Fibroblast of mammary gland (primary cell): ENCODE measurements at regions not wholly inside any gene's neighbourhood (a gene's known extent, or its start where the extent isn't known, plus 50 kb on each side); places are given as distances from the start of the nearest gene placed in this dataset.

Source experiments
- DNase-seq: peaks from one replicate; pipeline ENCODE4 v3.0.0-alpha.2; 2010; ENCODE audit warnings: low read depth
- H3K4me3 ChIP-seq: 2 replicates; pipeline ENCODE4 v1.5.1; 2011; ENCODE audit warnings: low read depth, mild to moderate bottlenecking, low read length, moderate library complexity; ENCODE audit not compliant: control insufficient read depth
- TF ChIP-seq, protein P1 (sequence below): conservative IDR thresholded peaks from 2 replicates; pipeline ENCODE4 v1.5.1; 2011; ENCODE audit warnings: low read depth, low read length, inconsistent platforms; ENCODE audit not compliant: control insufficient read depth, insufficient read depth

DNA sequence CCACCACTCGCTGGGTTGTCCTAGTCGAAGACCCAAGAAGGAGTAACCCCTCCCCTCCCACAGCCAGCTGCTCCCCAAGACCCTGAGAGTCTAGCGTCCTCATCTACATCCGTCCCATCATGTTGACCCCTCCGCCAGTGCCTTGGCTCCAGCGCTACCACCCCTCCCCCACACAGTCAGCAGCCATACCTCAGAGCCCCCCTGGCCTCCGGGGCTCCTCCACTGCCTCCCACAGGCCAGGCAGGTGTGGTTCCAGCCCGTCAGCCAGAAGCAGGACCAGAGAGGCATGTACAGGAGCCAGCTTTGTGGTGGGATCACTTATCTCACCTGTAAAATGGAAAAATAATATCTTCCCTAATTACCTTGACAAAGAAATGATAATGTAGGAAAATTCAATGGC lies 51.5 kb upstream of the PHF21B start:
- no peak overlapping the region for H3K4me3 ChIP-seq
- TF ChIP-seq, protein P1, sequence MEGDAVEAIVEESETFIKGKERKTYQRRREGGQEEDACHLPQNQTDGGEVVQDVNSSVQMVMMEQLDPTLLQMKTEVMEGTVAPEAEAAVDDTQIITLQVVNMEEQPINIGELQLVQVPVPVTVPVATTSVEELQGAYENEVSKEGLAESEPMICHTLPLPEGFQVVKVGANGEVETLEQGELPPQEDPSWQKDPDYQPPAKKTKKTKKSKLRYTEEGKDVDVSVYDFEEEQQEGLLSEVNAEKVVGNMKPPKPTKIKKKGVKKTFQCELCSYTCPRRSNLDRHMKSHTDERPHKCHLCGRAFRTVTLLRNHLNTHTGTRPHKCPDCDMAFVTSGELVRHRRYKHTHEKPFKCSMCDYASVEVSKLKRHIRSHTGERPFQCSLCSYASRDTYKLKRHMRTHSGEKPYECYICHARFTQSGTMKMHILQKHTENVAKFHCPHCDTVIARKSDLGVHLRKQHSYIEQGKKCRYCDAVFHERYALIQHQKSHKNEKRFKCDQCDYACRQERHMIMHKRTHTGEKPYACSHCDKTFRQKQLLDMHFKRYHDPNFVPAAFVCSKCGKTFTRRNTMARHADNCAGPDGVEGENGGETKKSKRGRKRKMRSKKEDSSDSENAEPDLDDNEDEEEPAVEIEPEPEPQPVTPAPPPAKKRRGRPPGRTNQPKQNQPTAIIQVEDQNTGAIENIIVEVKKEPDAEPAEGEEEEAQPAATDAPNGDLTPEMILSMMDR = no peak
- DNase-seq = no peak

DNA sequence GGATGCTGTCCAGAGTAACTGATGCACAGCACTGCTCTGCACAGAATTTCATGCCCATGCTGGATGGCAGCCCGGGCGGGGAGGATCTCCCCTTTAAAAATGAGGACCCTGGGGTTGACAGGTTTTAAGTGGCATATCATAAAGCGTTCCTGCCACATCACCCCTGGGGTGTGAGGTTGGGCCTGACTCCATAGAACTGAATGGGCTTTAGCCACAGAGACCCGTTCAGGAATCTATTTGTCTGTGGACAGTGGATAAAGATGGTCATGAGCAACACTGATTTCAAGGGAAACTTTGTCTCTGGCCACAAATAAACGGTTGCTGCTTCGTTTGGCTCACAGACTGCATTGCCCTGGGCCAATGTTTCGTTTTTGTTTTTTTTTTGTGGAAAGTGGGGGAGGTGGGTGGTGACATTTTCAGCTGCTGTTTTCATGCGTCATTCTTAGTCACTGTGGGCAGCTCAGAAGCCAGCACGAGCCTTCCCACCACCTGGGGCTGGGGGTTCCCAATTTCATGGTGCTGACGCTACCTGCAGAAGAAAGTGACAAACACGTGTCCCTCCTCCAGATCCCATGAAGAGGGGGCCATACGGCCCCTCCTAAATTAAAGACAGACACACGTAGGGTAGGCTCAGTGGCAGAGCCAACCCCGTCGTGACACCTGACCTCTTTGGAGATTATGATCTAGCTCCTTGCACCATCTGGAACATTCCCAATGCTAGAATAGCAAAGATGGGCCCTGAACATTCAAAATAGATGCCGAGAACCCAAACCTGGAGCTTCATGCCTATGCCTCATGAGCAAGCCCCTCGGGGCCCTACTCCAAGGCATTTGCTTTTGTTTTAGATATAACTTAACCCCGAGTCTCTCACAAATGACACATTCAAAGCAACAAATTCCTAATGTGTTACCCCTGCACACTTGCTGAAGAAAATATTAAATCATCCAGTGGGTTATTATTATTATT lies 54.8 kb upstream of the PHF21B start:
- TF ChIP-seq, protein P1 = no peak
- H3K4me3 ChIP-seq = no peak overlapping the region
- peak; percentile 91 for DNase-seq

DNA sequence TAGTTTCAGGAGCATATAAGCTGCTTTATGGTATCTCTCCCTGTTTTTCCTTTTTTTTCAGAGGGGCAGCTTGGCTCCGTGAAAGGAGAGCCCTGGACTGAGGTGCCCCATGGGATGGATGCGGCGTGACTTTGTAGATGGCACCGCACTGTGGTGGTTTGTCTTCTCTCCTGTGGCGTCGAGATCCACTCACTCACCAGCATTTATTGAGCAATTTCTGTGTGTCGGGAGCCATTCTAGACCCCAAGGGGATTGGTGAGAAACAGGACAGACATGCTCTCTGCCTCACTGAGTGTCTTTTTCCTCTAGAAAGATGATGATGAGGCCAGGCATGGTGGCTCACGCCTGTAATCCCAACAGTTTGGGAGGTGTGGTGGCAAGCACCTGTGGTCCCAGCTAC lies 55.9 kb upstream of the PHF21B start:
- H3K4me3 ChIP-seq = no peak overlapping the region
- TF ChIP-seq, protein P1 = no peak
- no peak for DNase-seq

DNA sequence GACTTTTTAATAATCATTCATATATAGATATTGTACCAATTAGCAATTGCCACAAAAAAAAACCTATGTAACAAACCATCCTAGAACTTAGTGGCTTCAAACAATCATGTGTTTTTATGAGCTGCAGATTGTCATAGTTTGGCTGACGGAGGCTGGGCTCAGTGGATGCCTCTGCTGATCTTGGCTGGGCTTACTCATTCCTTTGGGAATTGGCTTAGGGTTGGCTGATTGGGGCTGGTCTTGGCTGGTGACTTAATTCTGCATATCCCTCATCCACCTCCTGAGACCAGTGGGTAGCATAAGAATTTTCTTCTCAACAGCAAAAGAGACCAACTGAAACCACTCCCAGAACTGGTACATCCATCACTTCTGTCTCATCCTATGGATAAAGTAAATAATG lies 57.9 kb upstream of the PHF21B start:
- TF ChIP-seq, protein P1 = no peak
- DNase-seq = peak; percentile 61
- H3K4me3 ChIP-seq = no peak overlapping the region

DNA sequence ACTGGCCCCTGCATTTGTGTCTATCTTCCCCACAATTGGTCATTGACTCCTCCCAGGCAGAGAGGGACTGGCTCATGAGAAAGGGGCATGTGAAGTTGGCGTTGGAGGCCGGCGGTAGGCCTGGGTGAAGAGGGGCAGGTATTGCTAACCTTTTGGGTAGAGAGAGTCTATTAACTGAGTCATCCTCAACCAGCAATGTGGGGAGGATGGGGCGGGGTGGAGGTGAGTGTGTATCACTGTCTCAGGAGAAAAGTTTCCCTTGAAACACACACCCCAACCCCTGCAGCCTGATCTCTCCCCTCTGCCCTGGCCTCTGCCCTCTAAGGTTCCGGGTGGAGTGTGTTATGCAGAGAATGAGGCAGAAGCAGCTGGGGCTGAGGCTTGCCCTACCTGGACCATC lies 60.1 kb upstream of the PHF21B start:
- TF ChIP-seq, protein P1 = no peak
- H3K4me3 ChIP-seq = no peak overlapping the region
- no peak for DNase-seq

DNA sequence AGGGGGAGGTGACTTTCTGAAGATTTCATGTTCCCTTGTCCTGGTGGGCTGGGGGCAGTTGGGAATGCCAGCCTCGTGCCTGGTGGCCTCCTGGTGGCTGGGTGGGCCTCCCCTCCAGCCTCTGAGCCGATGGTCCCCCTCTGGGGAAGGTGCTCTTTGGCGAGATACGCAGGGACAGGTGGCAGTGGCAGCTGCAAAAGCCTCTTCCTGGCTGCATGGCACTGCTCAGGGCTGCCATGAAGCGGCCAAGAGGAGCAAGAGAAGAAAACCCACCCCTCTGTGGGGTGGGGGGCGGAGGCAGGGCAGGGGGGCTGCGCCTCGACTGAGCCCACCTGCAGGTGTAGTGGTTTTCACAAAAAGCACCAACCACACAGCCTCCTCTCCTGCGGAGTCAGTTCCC lies 61.8 kb upstream of the PHF21B start:
- DNase-seq = no peak
- TF ChIP-seq, protein P1 = no peak
- no peak overlapping the region for H3K4me3 ChIP-seq
